ENCODE measurements at regions not wholly inside any gene's neighbourhood (a gene's known extent, or its start where the extent isn't known, plus 50 kb on each side); places are given as distances from the start of the nearest gene placed in this dataset.

DNA sequence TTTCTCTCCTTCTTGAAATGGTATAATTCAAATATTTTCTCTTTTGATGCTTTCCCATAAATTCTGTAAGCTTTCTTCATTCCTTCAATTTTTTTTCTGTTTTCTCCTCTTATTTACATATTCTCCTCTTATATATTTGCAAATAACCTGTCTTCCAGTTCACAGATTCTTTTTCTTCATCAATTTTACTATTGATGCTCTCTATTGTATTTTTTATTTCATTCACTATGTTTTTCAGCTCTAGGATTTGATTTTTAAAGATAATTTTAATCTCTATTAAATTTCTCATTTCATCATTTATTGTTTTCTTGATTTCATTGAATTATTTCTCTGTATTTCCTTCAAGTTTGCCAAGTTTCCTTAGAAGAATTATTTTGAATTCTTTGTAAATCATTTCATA is 54.0 kb upstream of the PRPS1L1 start:
- DNase-seq (ENCODE audit: low read depth in 1 of 2, low spot score in 1 of 2) = no peak

DNA sequence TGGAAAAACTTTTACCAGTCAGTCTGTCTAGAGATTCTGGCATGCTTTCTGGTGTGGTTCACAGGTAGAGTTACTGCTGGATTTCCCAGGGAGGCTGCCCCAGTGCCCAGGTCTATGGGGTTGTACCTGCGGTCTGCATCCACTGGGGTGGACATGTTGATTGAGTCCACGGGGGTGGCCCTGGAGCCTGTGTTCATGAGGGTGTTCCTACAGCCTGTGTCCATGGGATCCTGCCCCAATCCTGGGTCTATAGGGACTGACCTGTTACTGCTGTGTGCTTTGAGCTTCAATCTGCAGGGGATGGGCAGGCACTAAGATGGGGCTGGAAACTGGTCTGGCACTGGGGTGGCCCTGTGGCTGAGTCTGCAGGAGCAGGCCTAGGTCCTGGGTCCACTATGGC is 54.5 kb upstream of the PRPS1L1 start:
- no peak for DNase-seq (ENCODE audit: low read depth in 1 of 2, low spot score in 1 of 2)

- DNase-seq (ENCODE audit: low read depth in 1 of 2, low spot score in 1 of 2) = no peak
These were observed 58.7 kb upstream of the PRPS1L1 start for GRCh38 chr7:18086165-18087025.

DNA sequence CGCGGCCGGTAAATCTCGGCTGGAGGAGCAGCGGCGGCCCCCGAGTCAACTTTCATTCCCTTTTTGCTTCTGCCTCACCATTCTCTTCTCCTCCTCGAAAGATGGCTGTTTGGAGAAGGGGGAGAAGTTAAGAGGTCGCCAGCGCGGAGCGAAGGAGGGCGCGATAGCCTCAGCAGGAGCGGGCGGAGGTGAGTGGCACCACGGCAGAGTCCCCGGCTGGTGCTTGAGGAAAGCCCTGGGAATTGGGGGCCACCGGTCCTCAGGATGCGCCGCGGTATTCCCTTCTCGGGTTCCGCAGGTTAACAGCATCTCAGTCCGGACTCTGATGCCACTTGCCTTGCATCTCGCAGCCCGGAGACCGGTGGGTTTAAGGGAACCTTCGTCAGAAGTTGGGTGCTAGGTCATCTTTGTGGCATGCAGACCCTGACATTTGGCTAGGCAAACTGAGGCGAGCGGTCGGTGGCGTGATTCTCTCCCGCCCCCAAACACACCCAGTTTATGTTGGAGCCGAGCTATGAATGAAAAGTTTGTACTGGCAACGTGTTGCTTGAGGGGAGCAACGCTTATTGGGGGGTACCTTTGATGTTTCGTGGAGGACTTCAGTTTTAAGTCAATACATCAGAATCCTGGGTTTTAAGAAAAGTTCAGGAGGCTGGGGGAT is 59.5 kb upstream of the PRPS1L1 start:
- DNase-seq (ENCODE audit: low read depth in 1 of 2, low spot score in 1 of 2) = no peak

DNA sequence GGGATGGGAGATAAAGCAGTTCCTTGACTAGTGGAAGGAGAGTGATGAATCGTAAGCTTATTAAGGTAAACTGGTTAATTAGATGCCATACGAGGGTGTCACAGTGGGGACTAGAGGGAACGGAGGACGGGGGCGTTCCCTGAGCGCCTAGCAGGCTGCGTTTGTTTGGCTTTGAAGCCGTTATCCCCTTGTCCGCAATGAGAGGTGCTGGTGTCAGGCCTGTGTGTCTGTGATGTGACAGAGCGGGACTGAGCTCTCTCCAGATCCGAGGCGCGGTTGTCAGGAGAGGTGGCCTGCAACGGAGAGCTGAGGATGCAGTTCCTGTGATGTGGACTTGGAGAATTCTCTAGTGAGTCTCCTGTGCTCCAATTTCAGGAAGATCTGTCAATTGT is 60.0 kb upstream of the PRPS1L1 start:
- no peak for DNase-seq (ENCODE audit: low read depth in 1 of 2, low spot score in 1 of 2)

GRCh38 chr7:18096087-18096486 is 68.4 kb upstream of the PRPS1L1 start:
- no peak for DNase-seq (ENCODE audit: low read depth in 1 of 2, low spot score in 1 of 2)

DNA sequence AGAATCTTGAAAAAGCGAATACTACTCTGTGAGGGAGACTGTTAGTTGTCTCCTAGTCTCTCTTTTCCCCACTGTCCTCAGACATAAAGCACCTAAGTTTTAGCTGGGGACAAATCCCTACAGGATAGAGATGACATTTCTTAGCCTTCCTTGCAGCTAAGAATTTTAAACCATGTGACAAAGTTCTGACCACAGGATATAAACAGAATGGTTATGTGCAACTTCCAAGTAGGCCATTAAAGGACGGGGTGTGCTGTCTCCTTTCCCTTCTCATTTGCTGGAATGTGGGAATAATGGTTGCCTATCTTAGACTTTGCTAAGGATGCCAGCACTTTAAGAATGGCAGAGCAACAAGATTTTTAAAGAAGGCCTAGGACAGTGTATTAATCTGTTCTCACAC is 74.9 kb upstream of the PRPS1L1 start:
- no peak for DNase-seq (ENCODE audit: low read depth in 1 of 2, low spot score in 1 of 2)

- DNase-seq (ENCODE audit: low read depth in 1 of 2, low spot score in 1 of 2) = no peak
These were observed 76.0 kb upstream of the PRPS1L1 start for GRCh38 chr7:18103436-18104218.

DNA sequence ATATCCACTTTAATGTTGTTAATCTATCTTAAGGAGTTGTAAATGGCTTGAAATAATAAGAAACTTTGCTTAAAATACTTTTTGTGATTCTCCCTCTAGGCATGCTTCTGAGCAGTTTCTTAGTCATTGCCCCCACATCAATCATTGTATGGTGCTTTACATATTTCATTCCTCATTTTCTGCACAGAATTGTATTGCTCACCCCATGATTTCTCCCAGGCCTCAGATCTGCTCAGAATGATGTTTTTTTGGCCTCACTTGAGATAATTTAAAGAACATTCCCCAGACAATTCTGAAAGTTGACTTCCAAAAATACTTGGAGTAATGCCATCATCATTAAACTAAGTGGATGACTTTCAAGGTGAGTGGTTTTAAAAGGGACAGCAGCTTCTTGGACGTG is 82.1 kb upstream of the PRPS1L1 start:
- DNase-seq (ENCODE audit: low read depth in 1 of 2, low spot score in 1 of 2) = no peak

- no peak for DNase-seq (ENCODE audit: low read depth in 1 of 2, low spot score in 1 of 2)
These were observed 89.0 kb upstream of the PRPS1L1 start for GRCh38 chr7:18116661-18117060.

DNA sequence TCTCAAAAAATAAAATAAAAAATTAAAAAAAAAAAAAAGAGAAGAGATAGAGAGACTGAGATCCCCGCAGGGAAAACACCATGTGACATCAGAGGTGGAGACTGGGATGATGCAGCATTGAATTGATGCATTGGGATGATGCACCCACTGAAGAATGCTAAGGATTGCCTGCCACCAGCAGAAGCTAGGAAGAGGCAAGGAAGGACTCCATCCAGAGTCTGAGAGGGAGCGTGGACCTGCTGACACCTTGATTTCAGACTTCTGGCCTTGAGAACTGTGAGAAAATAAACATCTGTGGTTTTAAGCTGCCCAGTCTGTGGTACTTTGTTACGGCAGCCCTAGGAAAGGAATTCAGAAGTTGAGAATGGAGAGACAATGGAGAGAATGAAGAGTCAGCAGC is 89.8 kb upstream of the PRPS1L1 start:
- no peak for DNase-seq (ENCODE audit: low read depth in 1 of 2, low spot score in 1 of 2)

GRCh38 chr7:18119985-18120384 is 92.3 kb upstream of the PRPS1L1 start:
- DNase-seq (ENCODE audit: low read depth in 1 of 2, low spot score in 1 of 2) = no peak

DNA sequence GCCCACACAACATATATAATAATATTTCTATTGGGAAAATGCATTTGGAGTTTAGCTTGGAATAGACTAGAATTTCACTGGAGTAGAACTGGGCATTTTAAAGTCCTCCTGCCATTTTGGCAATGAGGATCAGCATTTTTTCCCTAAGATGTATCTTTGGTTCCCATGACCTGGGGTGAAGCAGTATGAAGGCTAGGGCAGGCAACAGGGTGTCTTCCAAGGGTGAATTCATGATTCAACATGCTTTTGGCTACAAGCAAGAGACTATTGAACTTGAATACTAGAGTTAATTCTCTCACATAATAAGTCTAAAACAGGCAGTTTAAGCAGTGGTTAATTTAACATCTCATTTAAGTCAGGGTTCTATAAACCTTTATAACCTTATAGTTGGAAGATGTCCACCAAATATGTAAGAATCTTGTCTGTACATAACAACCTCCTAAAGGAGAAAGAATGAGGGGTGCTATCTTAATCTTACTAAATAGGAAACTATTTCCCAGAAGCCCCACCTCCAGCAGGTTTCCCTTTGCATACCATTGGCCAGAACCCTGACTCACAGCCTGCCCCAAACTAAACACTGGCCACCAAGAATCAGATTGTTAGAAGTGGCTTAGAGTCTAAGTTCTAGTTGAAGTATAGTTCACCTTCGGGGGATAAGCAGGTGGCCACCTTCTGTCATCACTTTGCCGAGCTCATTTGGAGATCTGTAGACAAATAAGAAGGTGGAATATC is 96.0 kb upstream of the PRPS1L1 start:
- no peak for DNase-seq (ENCODE audit: low read depth in 1 of 2, low spot score in 1 of 2)

DNA sequence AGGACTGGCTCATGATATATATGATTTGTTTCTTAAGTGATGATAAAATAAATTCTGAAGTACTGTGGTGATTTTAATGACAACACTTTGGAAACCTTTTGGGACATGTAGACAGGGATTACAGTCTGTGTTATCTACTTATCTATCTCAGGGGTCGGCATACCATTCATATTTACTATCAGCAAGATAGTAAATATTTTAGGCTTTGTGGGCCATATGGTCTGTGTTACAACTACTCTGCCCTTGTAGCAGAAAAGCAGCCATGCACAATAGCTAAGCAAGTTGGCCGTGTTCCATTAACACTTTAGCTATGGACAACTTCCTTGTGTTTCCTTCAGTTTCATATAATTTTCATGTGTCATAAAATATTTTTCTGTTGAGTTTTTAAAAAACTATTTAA is 97.8 kb upstream of the PRPS1L1 start:
- no peak for DNase-seq (ENCODE audit: low read depth in 1 of 2, low spot score in 1 of 2)

DNA sequence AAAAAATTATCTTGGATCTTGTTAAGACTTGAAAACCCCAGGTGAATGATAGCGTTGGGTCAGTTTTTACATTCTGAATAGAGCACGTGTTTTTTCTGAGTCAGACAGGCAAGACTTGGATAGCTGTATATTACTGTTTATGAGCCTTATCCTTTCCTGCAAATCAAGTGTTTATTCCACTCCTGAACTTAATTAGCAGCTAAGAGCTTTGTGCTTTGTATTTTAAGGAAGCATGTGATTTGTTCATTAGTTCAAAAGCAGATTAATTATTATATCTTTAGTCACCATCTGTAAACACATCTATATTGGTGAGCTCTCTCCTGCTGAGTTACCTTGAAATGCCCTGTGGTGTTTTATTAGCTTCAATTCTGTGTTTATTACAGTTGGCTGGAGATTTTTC is 98.6 kb upstream of the PRPS1L1 start:
- no peak for DNase-seq (ENCODE audit: low read depth in 1 of 2, low spot score in 1 of 2)

GRCh38 chr7:18128846-18129245 is 101.2 kb upstream of the PRPS1L1 start:
- no peak for DNase-seq (ENCODE audit: low read depth in 1 of 2, low spot score in 1 of 2)

- no peak for DNase-seq (ENCODE audit: low read depth in 1 of 2, low spot score in 1 of 2)
These were observed 105.2 kb upstream of the PRPS1L1 start for GRCh38 chr7:18132811-18133210.

DNA sequence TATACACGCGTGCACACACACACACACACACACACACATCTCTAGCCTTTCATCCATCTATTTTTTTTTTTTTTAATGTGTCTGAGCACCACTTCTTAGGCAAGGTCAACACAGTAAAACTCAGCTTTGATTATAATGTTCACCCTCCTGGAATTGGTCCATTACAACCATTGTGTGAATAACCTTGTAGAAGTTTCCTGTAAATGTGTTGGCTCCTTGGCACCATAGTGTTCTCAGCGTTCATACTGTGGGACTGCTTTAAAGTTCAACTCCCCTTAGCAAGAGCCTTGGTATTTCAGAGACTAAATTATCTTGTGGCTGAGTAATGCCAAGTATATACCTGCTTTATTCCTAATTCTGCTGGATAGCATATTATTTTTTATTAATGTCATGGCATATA is 106.3 kb upstream of the PRPS1L1 start:
- DNase-seq (ENCODE audit: low read depth in 1 of 2, low spot score in 1 of 2) = no peak

GRCh38 chr7:18140943-18141342 is 113.3 kb upstream of the PRPS1L1 start:
- DNase-seq (ENCODE audit: low read depth in 1 of 2, low spot score in 1 of 2) = no peak

DNA sequence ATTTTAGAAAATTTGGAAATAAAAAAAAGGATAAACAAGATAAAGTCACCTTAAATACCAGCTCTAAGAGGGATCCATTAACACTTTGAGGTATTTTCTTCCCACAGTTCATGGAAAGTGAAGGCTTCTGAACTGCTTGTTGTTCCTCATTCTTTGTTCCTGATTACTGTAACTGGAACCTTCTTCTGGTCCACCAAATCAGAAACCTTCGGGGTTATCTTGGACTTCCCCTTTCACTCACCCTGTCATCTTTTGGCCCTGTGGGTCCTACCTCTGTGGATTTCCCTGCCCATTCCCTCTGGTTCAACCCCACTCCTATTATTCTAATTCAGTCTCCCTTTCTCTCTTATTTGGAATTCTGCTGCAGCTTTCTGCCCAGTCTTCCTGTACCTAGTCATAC is 116.5 kb upstream of the PRPS1L1 start:
- DNase-seq (ENCODE audit: low read depth in 1 of 2, low spot score in 1 of 2) = no peak

- no peak for DNase-seq (ENCODE audit: low read depth in 1 of 2, low spot score in 1 of 2)
These were observed 117.5 kb upstream of the PRPS1L1 start for GRCh38 chr7:18145160-18145559.
